ENCODE measurements at regions not wholly inside any gene's neighbourhood (a gene's known extent, or its start where the extent isn't known, plus 50 kb on each side); places are given as distances from the start of the nearest gene placed in this dataset.

- DNase-seq, result no peak
These were observed 98.6 kb upstream of the FER start for GRCh38 chr5:108649106-108649505.

- DNase-seq, result peak; percentile 48 to 82
These were observed 105.4 kb upstream of the FER start for GRCh38 chr5:108642170-108642906.

- no peak for DNase-seq
These were observed 106.1 kb upstream of the FER start for GRCh38 chr5:108641596-108641995.

DNA sequence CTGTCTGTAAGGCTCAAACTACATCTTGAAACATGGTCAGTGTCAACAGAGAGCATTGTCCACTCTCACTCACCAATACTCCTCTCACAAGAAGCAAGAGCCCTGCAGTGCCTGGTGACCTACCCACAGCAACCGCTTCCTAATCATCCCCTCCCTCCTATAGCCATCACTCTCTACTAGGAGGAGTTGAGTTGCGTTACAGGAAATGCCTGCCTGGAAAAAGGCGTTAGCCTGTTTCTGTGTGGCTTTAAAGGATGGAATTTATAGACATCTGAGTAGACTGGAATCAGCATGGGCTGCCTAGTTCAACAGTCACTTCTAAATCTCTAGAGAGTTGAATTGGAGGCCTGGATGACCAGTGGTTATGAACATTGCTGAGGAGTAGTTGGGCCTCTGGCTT lies 108.3 kb upstream of the FER start:
- DNase-seq, result no peak

DNA sequence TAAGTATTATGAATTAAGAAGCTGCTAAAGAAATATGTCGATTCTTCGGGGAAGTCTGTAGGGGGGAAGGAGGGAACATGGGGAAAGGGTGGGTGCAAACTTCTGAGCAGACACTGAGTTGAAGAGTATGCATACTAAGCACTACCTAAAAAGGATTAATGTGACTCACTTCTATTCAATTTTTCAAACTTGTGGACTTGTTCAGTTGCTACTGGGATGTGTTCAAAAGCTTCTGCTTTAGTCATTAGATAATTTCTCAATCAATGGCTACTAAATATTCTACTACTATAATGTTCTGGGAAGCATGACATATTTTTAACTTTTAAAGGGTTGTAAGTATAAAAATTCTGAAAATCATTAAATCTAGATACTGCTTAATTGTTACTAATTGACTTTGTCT lies 109.7 kb upstream of the FER start:
- no peak for DNase-seq

- no peak for DNase-seq
These were observed 110.6 kb upstream of the FER start for GRCh38 chr5:108637134-108637533.

- DNase-seq, result no peak
These were observed 111.4 kb upstream of the FER start for GRCh38 chr5:108636135-108636853.

GRCh38 chr5:108634617-108635288 lies 112.9 kb upstream of the FER start:
- DNase-seq, result no peak

DNA sequence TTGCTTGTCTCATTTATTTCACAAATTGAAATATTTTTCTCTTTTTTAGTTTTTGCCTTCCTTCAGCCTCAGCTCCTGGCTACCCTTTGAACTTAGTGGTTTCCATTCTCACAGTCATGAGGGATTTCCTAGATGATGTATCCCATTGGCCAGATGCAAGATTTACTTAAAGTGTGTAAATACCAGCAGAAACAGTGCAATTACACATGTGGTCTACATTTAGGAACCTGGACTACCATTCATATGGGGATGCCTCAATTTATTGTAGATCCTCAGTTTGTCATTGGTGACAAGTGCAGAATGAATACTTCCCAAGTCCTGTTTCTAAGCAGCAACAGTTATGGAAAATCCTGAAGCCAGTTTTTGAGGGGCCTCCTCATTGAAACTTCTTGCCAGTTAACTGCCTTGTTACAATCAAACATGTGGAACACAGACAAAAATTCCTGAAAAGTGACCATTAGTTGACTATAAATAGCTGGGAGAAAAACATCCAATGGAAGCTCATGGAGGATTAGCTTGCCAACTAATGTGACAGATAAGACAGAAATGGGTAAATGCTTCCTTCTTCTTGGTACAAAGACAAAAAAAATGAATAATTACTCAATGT lies 113.6 kb upstream of the FER start:
- DNase-seq, result no peak

DNA sequence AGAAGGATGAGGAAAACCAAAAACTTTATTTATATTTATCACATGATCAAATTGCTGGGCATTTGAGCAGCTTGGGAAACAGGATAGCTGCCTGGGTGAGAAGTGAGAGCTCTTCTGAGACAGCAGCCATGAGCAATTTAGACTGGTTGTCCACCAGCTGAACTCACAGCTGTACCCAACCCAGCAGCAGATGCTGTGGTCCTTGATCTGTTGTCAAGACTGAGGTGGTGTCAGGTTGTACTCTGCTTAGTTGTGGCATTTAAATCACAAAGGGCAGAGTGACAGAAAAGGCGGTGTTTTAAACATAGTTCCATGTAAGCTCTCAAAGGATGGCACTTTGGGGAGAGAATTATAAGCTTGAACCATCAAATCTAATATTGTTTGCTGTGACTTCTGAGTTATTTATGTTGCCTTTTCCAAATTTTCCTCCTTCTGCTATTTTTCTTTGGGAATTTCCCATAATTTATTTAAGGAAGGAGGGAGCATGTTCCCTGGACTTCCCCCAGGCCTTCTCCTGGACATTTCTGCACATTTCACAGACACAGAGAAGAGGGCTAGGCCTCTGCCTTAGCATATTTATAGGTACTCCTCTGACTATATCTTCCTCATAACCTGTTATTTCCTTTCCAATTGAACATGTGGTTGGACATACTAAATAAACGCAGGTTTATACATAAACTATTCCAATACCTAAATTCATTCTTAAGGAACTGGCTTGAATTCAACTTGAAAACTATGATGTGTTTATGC lies 117.7 kb upstream of the FER start:
- no peak for DNase-seq

- DNase-seq, result no peak
These were observed 122.0 kb upstream of the FER start for GRCh38 chr5:108625654-108626053.

GRCh38 chr5:108623826-108624225 lies 123.9 kb upstream of the FER start:
- no peak for DNase-seq

DNA sequence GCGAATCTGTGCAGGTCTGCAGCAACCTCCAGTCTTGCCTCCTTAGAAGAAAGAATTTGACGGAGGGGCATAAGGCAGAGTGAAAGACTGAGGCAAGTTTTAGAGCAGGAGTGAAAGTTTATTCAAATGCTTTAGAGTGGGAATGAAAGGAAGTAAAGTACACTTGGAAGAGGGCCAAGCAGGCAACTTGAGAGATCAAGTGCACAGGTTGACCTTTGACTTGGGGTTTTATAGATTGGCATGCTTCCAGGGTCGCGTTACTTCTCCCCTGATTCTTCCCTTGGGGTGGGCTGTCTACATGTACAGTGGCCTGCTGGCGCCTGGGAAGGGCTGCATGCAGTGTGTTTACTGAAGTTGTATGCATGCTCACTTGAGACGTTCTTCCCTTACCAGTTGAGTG lies 127.2 kb upstream of the FER start:
- no peak for DNase-seq

GRCh38 chr5:108619815-108620214 lies 127.9 kb upstream of the FER start:
- DNase-seq, result no peak

GRCh38 chr5:108617467-108618435 lies 129.9 kb upstream of the FER start:
- DNase-seq, result no peak

- DNase-seq, result no peak
These were observed 132.5 kb upstream of the FER start for GRCh38 chr5:108615216-108615615.

DNA sequence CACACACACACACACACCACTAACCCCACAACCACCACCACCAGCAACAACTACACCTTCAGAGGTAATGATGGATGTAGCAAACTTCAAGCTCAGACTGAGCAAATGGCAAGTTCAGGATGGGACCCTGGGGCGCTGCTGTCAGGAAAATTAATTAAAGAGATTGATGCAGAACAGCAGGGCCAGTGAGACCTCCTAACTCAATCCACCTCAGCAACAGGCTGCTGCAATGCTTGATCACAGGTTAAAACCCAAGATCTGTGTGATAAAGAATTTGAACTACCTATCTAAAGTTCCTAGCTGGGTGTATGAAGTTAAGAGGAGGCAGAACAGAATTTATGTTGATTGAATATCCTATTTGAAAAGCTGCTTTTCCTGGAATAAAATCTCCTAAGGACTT lies 140.3 kb upstream of the FER start:
- no peak for DNase-seq

DNA sequence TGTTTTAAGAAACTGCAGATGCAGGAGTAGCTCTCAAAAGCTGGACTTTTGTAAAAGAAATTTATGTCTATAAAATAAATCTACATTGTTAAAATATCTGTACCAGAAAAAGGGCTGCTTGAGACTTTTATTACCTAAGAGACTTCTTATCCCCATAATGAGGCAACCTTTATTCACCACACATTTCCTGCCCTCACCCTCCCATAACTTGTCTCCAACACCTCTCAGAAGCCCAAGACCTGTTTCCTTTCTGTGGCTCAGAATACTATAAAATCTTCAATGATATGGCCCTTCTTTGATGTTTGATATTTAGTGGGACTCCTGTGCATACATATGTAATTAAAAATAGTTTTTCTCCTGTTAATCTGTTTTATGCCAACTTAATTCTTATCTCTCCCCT lies 141.5 kb upstream of the FER start:
- no peak for DNase-seq

GRCh38 chr5:108602830-108603229 lies 144.9 kb upstream of the FER start:
- no peak for DNase-seq

- no peak for DNase-seq
These were observed 156.9 kb upstream of the FER start for GRCh38 chr5:108590799-108591198.

GRCh38 chr5:108588323-108588722 lies 159.4 kb upstream of the FER start:
- DNase-seq, result no peak

- DNase-seq, result no peak
These were observed 159.9 kb upstream of the FER start for GRCh38 chr5:108587821-108588220.
